GM21390 (cell line): ENCODE measurements at regions not wholly inside any gene's neighbourhood (a gene's known extent, or its start where the extent isn't known, plus 50 kb on each side); places are given as distances from the start of the nearest gene placed in this dataset.

Experiments
- ATAC-seq: cut with Tn5 transposase; IDR thresholded peaks from one replicate; pipeline ENCODE4 v1.9.1; 2021; ENCODE audit not compliant: unreplicated experiment

GRCh38 chr4:14729282-14730000 lies 272.8 kb upstream of the CPEB2 start:
- ATAC-seq: no peak

GRCh38 chr4:14742054-14742453 lies 260.2 kb upstream of the CPEB2 start:
- no peak for ATAC-seq

GRCh38 chr4:14743172-14743571 lies 259.1 kb upstream of the CPEB2 start:
- ATAC-seq: no peak

GRCh38 chr4:14743601-14744000 lies 258.7 kb upstream of the CPEB2 start:
- no peak for ATAC-seq

- ATAC-seq: no peak
Observed at GRCh38 chr4:14744346-14744745, 257.9 kb upstream of the CPEB2 start.

GRCh38 chr4:14749910-14750309 lies 252.4 kb upstream of the CPEB2 start:
- ATAC-seq: no peak

GRCh38 chr4:14752341-14753046 lies 249.8 kb upstream of the CPEB2 start:
- ATAC-seq: no peak

- no peak for ATAC-seq
Observed at GRCh38 chr4:14767142-14767541, 235.1 kb upstream of the CPEB2 start.

- ATAC-seq: no peak
Observed at GRCh38 chr4:14768449-14768848, 233.8 kb upstream of the CPEB2 start.

- ATAC-seq: no peak
Observed at GRCh38 chr4:14769993-14770392, 232.3 kb upstream of the CPEB2 start.

- ATAC-seq: no peak
Observed at GRCh38 chr4:14771094-14771493, 231.2 kb upstream of the CPEB2 start.

- no peak for ATAC-seq
Observed at GRCh38 chr4:14771504-14772175, 230.6 kb upstream of the CPEB2 start.

GRCh38 chr4:14772388-14772787 lies 229.9 kb upstream of the CPEB2 start:
- no peak for ATAC-seq

GRCh38 chr4:14783011-14783877 lies 219.0 kb upstream of the CPEB2 start:
- peak; percentile 91 for ATAC-seq

- ATAC-seq: no peak
Observed at GRCh38 chr4:14787221-14787620, 215.1 kb upstream of the CPEB2 start.

- ATAC-seq: no peak
Observed at GRCh38 chr4:14787894-14788293, 214.4 kb upstream of the CPEB2 start.

GRCh38 chr4:14790494-14790893 lies 211.8 kb upstream of the CPEB2 start:
- no peak for ATAC-seq

GRCh38 chr4:14792702-14793227 lies 209.5 kb upstream of the CPEB2 start:
- no peak for ATAC-seq

GRCh38 chr4:14800977-14801376 lies 201.3 kb upstream of the CPEB2 start:
- no peak for ATAC-seq

- ATAC-seq: no peak
Observed at GRCh38 chr4:14802596-14802995, 199.7 kb upstream of the CPEB2 start.

- ATAC-seq: no peak
Observed at GRCh38 chr4:14807856-14808255, 194.4 kb upstream of the CPEB2 start.
